ENCODE measurements at regions not wholly inside any gene's neighbourhood (a gene's known extent, or its start where the extent isn't known, plus 50 kb on each side); places are given as distances from the start of the nearest gene placed in this dataset.

- no peak for DNase-seq (ENCODE audit: low spot score)
- Histone ChIP-seq H3K36me3 (no peaks in the 10 kb centered on the region), H3K27me3 (replicated peaks; ENCODE audit: insufficient read depth) (no peaks in the 10 kb centered on the region), H3K27ac (no peak overlapping the region), H3K9me3 (no peaks in the 10 kb centered on the region), H3K4me3 (no peak overlapping the region), H3K4me1 (replicated peaks) (no peaks in the 10 kb centered on the region)
- 74% methylated on average over 5 of the region's 5 CpGs for WGBS
- intact Hi-C loops (cut with DNase I) = no loop called here
- TF ChIP-seq POLR2AphosphoS5 (IDR thresholded peaks at IDR 0.05) (no peak), POLR2A (IDR thresholded peaks at IDR 0.05) (no peak), CTCF (IDR thresholded peaks at IDR 0.05) (no peak)
Measured at GRCh38 chr7:54066643-54067042, 475.5 kb upstream of the VSTM2A start.

- H3K27me3 ChIP-seq (replicated peaks; ENCODE audit: insufficient read depth) = no peaks in the 10 kb centered on the region
- no peak for TF ChIP-seq CTCF (IDR thresholded peaks at IDR 0.05)
- TF ChIP-seq POLR2AphosphoS5 (IDR thresholded peaks at IDR 0.05) = no peak
- H3K27ac ChIP-seq = no peak overlapping the region
- no peak overlapping the region for H3K4me3 ChIP-seq
- H3K4me1 ChIP-seq (replicated peaks) = no peaks in the 10 kb centered on the region
- intact Hi-C loops (cut with DNase I) = no loop called here
- no peaks in the 10 kb centered on the region for H3K36me3 ChIP-seq
- DNase-seq (ENCODE audit: low spot score) = no peak
- no peaks in the 10 kb centered on the region for H3K9me3 ChIP-seq
- 85% methylated on average over 4 of the region's 4 CpGs for WGBS
Measured at GRCh38 chr7:54069843-54070242, 472.3 kb upstream of the VSTM2A start.

GRCh38 chr7:54072710-54073109 lies 469.5 kb upstream of the VSTM2A start:
- no peaks in the 10 kb centered on the region for H3K27me3 ChIP-seq (replicated peaks; ENCODE audit: insufficient read depth)
- DNase-seq (ENCODE audit: low spot score) = no peak
- intact Hi-C loops (cut with DNase I) = no loop called here
- H3K27ac ChIP-seq = no peak overlapping the region
- no peak overlapping the region for H3K4me3 ChIP-seq
- H3K9me3 ChIP-seq = no peaks in the 10 kb centered on the region
- no peak for TF ChIP-seq CTCF (IDR thresholded peaks at IDR 0.05)
- TF ChIP-seq POLR2A (IDR thresholded peaks at IDR 0.05) = no peak
- no peak for TF ChIP-seq POLR2AphosphoS5 (IDR thresholded peaks at IDR 0.05)
- H3K36me3 ChIP-seq = no peaks in the 10 kb centered on the region
- 79% methylated on average over 4 of the region's 4 CpGs for WGBS
- H3K4me1 ChIP-seq (replicated peaks) = no peaks in the 10 kb centered on the region

- Histone ChIP-seq H3K4me1 (replicated peaks) (no peaks in the 10 kb centered on the region), H3K9me3 (no peaks in the 10 kb centered on the region), H3K27ac (no peak overlapping the region), H3K27me3 (replicated peaks; ENCODE audit: insufficient read depth) (no peaks in the 10 kb centered on the region), H3K4me3 (no peak overlapping the region), H3K36me3 (no peaks in the 10 kb centered on the region)
- TF ChIP-seq POLR2A (IDR thresholded peaks at IDR 0.05) (no peak), POLR2AphosphoS5 (IDR thresholded peaks at IDR 0.05) (no peak), CTCF (IDR thresholded peaks at IDR 0.05) (no peak)
- 84% methylated on average over 3 of the region's 3 CpGs for WGBS
- intact Hi-C loops (cut with DNase I) = no loop called here
- DNase-seq (ENCODE audit: low spot score) = no peak
Measured at GRCh38 chr7:54076616-54077015, 465.6 kb upstream of the VSTM2A start.

- H3K4me1 ChIP-seq (replicated peaks) = no peaks in the 10 kb centered on the region
- H3K36me3 ChIP-seq = no peaks in the 10 kb centered on the region
- DNase-seq (ENCODE audit: low spot score) = no peak
- no peak overlapping the region for H3K4me3 ChIP-seq
- 30% methylated on average over 2 of the region's 2 CpGs for WGBS
- TF ChIP-seq POLR2AphosphoS5 (IDR thresholded peaks at IDR 0.05) (no peak), POLR2A (IDR thresholded peaks at IDR 0.05) (no peak)
- no peaks in the 10 kb centered on the region for H3K9me3 ChIP-seq
- no peak overlapping the region for H3K27ac ChIP-seq
- H3K27me3 ChIP-seq (replicated peaks; ENCODE audit: insufficient read depth) = no peaks in the 10 kb centered on the region
- intact Hi-C loops (cut with DNase I) = no loop called here
Measured at GRCh38 chr7:54080525-54080924, 461.6 kb upstream of the VSTM2A start.

Data from prostate gland (tissue), 2 donors.